SK-N-SH treated with all-trans-retinoic acid at 6 μM for 48 hours (cell line): ENCODE measurements at regions not wholly inside any gene's neighbourhood (a gene's known extent, or its start where the extent isn't known, plus 50 kb on each side); places are given as distances from the start of the nearest gene placed in this dataset.
A peak's percentile ranks its signal among the peaks of the same experiment; 100 is the strongest.

Source experiments
- ATAC-seq: fragments of 200-7000 bp; cut with Tn5 transposase; 3 replicates; pipeline ENCODE4 v1.9.1; 2020; ENCODE audit warnings: mild to moderate bottlenecking, moderate library complexity
- ARNTL ChIP-seq: fragments of 450-650 bp; formaldehyde crosslinking; IDR thresholded peaks from 2 replicates; pipeline ENCODE4 v1.5.0; 2020; ENCODE audit warnings: low read depth, mild to moderate bottlenecking, moderate library complexity, borderline replicate concordance
- BACH2 ChIP-seq: fragments of 250-450 bp; sonication (Bioruptor Pico); IDR thresholded peaks from 2 replicates; pipeline ENCODE4 v1.9.0; 2021; ENCODE audit warnings: mild to moderate bottlenecking, borderline replicate concordance
- CREB5 ChIP-seq: fragments of 250-450 bp; sonication (Bioruptor Pico); IDR thresholded peaks from 2 replicates; pipeline ENCODE4 v1.5.1; 2020; ENCODE audit warnings: low read depth, mild to moderate bottlenecking, moderate library complexity
- CSDC2 ChIP-seq: fragments of 250-450 bp; sonication (Bioruptor Pico); IDR thresholded peaks from 2 replicates; pipeline ENCODE4 v1.5.0; 2020; ENCODE audit warnings: mild to moderate bottlenecking, moderate library complexity
- CSRNP3 ChIP-seq: fragments of 250-450 bp; sonication (Bioruptor Pico); IDR thresholded peaks from 2 replicates; pipeline ENCODE4 v1.5.1; 2021; ENCODE audit warnings: mild to moderate bottlenecking, moderate library complexity
- ESRRG ChIP-seq: fragments of 250-450 bp; sonication (Bioruptor Pico); IDR thresholded peaks from 2 replicates; pipeline ENCODE4 v1.6.1; 2021; ENCODE audit warnings: mild to moderate bottlenecking
- GLIS3 ChIP-seq: fragments of 250-450 bp; sonication (Bioruptor Pico); IDR thresholded peaks from 2 replicates; pipeline ENCODE4 v1.5.0; 2020; ENCODE audit warnings: mild to moderate bottlenecking, moderate library complexity
- ISL1 ChIP-seq: fragments of 250-450 bp; sonication (Bioruptor Pico); IDR thresholded peaks from 2 replicates; pipeline ENCODE4 v2.1.2; 2022; ENCODE audit warnings: mild to moderate bottlenecking, moderate library complexity
- OSR1 ChIP-seq: fragments of 250-450 bp; sonication (Bioruptor Pico); IDR thresholded peaks from 2 replicates; pipeline ENCODE4 v1.8.0; 2022; ENCODE audit warnings: moderate library complexity, mild to moderate bottlenecking, inconsistent platforms
- RARB ChIP-seq: fragments of 250-450 bp; sonication (Bioruptor Pico); IDR thresholded peaks from 2 replicates; pipeline ENCODE4 v1.8.0; 2021; ENCODE audit warnings: mild to moderate bottlenecking, moderate library complexity
- SNAI2 ChIP-seq: fragments of 250-450 bp; sonication (Bioruptor Pico); IDR thresholded peaks from 2 replicates; pipeline ENCODE4 v1.5.0; 2020; ENCODE audit warnings: mild to moderate bottlenecking, moderate library complexity
- TCF4 ChIP-seq: fragments of 250-450 bp; sonication (Bioruptor Pico); IDR thresholded peaks from 2 replicates; pipeline ENCODE4 v1.8.0; 2021; ENCODE audit warnings: mild to moderate bottlenecking, moderate library complexity, borderline replicate concordance
- ZC3H10 ChIP-seq: fragments of 250-450 bp; sonication (Bioruptor Pico); IDR thresholded peaks from 2 replicates; pipeline ENCODE4 v1.5.1; 2021; ENCODE audit warnings: mild to moderate bottlenecking, moderate library complexity
- ZFP3 ChIP-seq: fragments of 250-450 bp; sonication (Bioruptor Pico); IDR thresholded peaks from 2 replicates; pipeline ENCODE4 v1.5.0; 2020; ENCODE audit warnings: mild to moderate bottlenecking, moderate library complexity
- ZFP30 ChIP-seq: fragments of 450-650 bp; formaldehyde crosslinking; IDR thresholded peaks from 2 replicates; pipeline ENCODE4 v1.5.0; 2022; ENCODE audit warnings: mild to moderate bottlenecking, moderate library complexity
- ZNF8 ChIP-seq: fragments of 450-650 bp; formaldehyde crosslinking; IDR thresholded peaks from 2 replicates; pipeline ENCODE4 v1.5.0; 2020; ENCODE audit warnings: mild to moderate bottlenecking, moderate library complexity
- TF ChIP-seq, protein P1 (sequence below): fragments of 250-450 bp; sonication (Bioruptor Pico); IDR thresholded peaks from 2 replicates; pipeline ENCODE4 v1.5.0; 2020; ENCODE audit warnings: mild to moderate bottlenecking, moderate library complexity
- TF ChIP-seq, protein P2 (sequence below): fragments of 250-450 bp; sonication (Bioruptor Pico); IDR thresholded peaks from 2 replicates; pipeline ENCODE4 v1.8.0; 2021; ENCODE audit warnings: low read depth, mild to moderate bottlenecking, moderate library complexity, borderline replicate concordance

GRCh38 chr1:82844447-82844846 lies 1043.7 kb downstream of the ADGRL2 start:
- no peak for ATAC-seq
- TF ChIP-seq OSR1 (no peak), ARNTL (CRISPR knock-in tag) (no peak), ESRRG (CRISPR knock-in tag) (no peak), ZC3H10 (CRISPR knock-in tag) (no peak), ISL1 (CRISPR knock-in tag) (no peak), SNAI2 (CRISPR knock-in tag) (no peak)
- TF ChIP-seq, protein P1, sequence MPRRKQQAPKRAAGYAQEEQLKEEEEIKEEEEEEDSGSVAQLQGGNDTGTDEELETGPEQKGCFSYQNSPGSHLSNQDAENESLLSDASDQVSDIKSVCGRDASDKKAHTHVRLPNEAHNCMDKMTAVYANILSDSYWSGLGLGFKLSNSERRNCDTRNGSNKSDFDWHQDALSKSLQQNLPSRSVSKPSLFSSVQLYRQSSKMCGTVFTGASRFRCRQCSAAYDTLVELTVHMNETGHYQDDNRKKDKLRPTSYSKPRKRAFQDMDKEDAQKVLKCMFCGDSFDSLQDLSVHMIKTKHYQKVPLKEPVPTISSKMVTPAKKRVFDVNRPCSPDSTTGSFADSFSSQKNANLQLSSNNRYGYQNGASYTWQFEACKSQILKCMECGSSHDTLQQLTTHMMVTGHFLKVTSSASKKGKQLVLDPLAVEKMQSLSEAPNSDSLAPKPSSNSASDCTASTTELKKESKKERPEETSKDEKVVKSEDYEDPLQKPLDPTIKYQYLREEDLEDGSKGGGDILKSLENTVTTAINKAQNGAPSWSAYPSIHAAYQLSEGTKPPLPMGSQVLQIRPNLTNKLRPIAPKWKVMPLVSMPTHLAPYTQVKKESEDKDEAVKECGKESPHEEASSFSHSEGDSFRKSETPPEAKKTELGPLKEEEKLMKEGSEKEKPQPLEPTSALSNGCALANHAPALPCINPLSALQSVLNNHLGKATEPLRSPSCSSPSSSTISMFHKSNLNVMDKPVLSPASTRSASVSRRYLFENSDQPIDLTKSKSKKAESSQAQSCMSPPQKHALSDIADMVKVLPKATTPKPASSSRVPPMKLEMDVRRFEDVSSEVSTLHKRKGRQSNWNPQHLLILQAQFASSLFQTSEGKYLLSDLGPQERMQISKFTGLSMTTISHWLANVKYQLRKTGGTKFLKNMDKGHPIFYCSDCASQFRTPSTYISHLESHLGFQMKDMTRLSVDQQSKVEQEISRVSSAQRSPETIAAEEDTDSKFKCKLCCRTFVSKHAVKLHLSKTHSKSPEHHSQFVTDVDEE (CRISPR knock-in tag) = no peak

DNA sequence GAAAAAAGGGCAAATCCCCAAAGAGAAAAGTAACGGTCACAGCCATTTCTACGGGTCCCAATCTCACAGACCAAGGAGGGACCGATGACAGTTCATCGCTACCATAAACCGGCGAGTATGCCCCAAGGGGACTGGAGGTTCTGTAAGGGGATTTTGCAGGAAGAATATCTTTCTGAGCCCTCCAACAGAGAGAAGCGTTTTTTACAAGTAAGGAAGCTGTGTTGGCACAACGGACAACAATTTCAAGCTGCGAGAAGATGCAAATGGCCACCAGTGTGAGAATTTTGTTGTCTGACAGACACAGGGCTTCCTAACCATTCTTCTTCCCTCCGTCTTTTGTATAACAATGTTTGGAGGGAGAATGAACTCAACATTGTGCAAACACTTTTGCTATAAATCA lies 1043.1 kb downstream of the ADGRL2 start:
- no peak for ATAC-seq
- no peak for TF ChIP-seq CREB5 (CRISPR knock-in tag)
- no peak for TF ChIP-seq GLIS3 (CRISPR knock-in tag)
- no peak for TF ChIP-seq ARNTL (CRISPR knock-in tag)

GRCh38 chr1:82840192-82840591 lies 1039.5 kb downstream of the ADGRL2 start:
- TF ChIP-seq TCF4 (no peak), BACH2 (CRISPR knock-in tag) (no peak), CSRNP3 (CRISPR knock-in tag) (no peak)
- TF ChIP-seq, all 23 proteins: peak for 0
- no peak for ATAC-seq

- peak; percentile 51 for ATAC-seq
- TF ChIP-seq ZFP30 (no peak), CSDC2 (CRISPR knock-in tag) (no peak), ZNF8 (CRISPR knock-in tag) (no peak), BACH2 (CRISPR knock-in tag) (no peak), ZFP3 (CRISPR knock-in tag) (no peak), CSRNP3 (CRISPR knock-in tag) (no peak), ZC3H10 (CRISPR knock-in tag) (no peak), RARB (no peak), OSR1 (no peak)
- TF ChIP-seq, protein P1 (CRISPR knock-in tag) = no peak
- TF ChIP-seq, protein P2, sequence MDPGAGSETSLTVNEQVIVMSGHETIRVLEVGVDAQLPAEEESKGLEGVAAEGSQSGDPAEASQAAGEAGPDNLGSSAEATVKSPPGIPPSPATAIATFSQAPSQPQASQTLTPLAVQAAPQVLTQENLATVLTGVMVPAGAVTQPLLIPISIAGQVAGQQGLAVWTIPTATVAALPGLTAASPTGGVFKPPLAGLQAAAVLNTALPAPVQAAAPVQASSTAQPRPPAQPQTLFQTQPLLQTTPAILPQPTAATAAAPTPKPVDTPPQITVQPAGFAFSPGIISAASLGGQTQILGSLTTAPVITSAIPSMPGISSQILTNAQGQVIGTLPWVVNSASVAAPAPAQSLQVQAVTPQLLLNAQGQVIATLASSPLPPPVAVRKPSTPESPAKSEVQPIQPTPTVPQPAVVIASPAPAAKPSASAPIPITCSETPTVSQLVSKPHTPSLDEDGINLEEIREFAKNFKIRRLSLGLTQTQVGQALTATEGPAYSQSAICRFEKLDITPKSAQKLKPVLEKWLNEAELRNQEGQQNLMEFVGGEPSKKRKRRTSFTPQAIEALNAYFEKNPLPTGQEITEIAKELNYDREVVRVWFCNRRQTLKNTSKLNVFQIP (CRISPR knock-in tag) = no peak
These were observed 1037.2 kb downstream of the ADGRL2 start for GRCh38 chr1:82837766-82838465.
